Transverse colon (tissue), 4 donors: ENCODE measurements at regions not wholly inside any gene's neighbourhood (a gene's known extent, or its start where the extent isn't known, plus 50 kb on each side); places are given as distances from the start of the nearest gene placed in this dataset.

Source experiments
- DNase-seq: peaks from one replicate; pipeline ENCODE4 v3.0.0-alpha.2; 2019
- H3K27ac ChIP-seq, 4 donors: fragments of 200-600 bp; sonication (generic); 2 replicates each; pipeline ENCODE4 v1.5.1; 2016 to 2018; ENCODE audit warnings: inconsistent platforms in 4 of 4
- H3K27me3 ChIP-seq: fragments of 200-600 bp; sonication (generic); 2 replicates; pipeline ENCODE4 v1.5.1; 2017; ENCODE audit warnings: inconsistent platforms
- H3K36me3 ChIP-seq, 4 donors: fragments of 200-600 bp; sonication (generic); 2 replicates each; pipeline ENCODE4 v1.5.1; 2017 to 2019; ENCODE audit warnings: inconsistent platforms in 4 of 4
- H3K4me1 ChIP-seq, 4 donors: fragments of 200-600 bp; sonication (generic); 2 replicates each; pipeline ENCODE4 v1.5.1; 2017 to 2020; ENCODE audit warnings: inconsistent platforms in 4 of 4
- H3K4me3 ChIP-seq, 4 donors: fragments of 200-600 bp; sonication (generic); 1 replicate in 1 of 4; 2 replicates in 3 of 4; pipeline versions ENCODE4 v1.5.1 to v1.6.1; 2017 to 2019; ENCODE audit warnings: inconsistent platforms in 4 of 4
- H3K9me3 ChIP-seq, 2 donors: fragments of 200-600 bp; sonication (generic); 2 replicates each; pipeline ENCODE4 v1.5.1; 2017 to 2019; ENCODE audit warnings: inconsistent platforms in 2 of 2
- CTCF ChIP-seq, 5 experiments: fragments of 200-600 bp in 3 of 5; fragments of 450-650 bp in 2 of 5; sonication (generic) in 3 of 5; IDR thresholded peaks; 1 replicate in 2 of 5; 2 replicates in 3 of 5; pipeline ENCODE4 v1.5.1; 2016 to 2017; ENCODE audit warnings: antibody characterized with exemption in 5 of 5, inconsistent platforms in 3 of 5, mild to moderate bottlenecking in 2 of 5, moderate library complexity in 1 of 5
- EP300 ChIP-seq: sonication (generic); formaldehyde crosslinking; IDR thresholded peaks from one replicate; pipeline ENCODE4 v1.6.1; 2017; ENCODE audit warnings: antibody characterized with exemption, low read depth
- POLR2A ChIP-seq: fragments of 450-650 bp; IDR thresholded peaks from one replicate; pipeline ENCODE4 v1.6.1; 2016; ENCODE audit warnings: antibody characterized with exemption, mild to moderate bottlenecking, moderate library complexity
- POLR2AphosphoS5 ChIP-seq, 3 donors: sonication (generic); formaldehyde crosslinking; IDR thresholded peaks; one replicate each; pipeline ENCODE4 v1.6.1; 2016; ENCODE audit warnings: antibody characterized with exemption in 3 of 3
- WGBS, 2 donors: methylation state at CpG; one replicate each; pipeline ENCODE4 v1.1.5; 2018; ENCODE audit warnings: low coverage in 1 of 2; 5-methylcytosine and 5-hydroxymethylcytosine counted together
- in situ Hi-C, 4 donors: fragments of 200-750 bp; cut with MboI; loops; one replicate each; pipeline versions ENCODE4 v1.15.0 to v1.15.1; 2017; ENCODE audit warnings: low sequenced_read_pairs in 3 of 4, low pct_ligation_motif_present in 1 of 4, low pct_unique_long_range_greater_than_20kb in 1 of 4
- intact Hi-C: fragments of 100-400 bp; cut with DNase I; formaldehyde crosslinking; loops from one replicate; pipeline ENCODE4 v1.15.1; 2023; ENCODE audit warnings: low total_unique reads

GRCh38 chr16:54677308-54677950 is 253.2 kb upstream of the IRX5 start:
- Histone ChIP-seq H3K27me3 (no peaks in the 10 kb centered on the region), H3K27ac (no peak overlapping the region), H3K4me1 (no peaks in the 10 kb centered on the region), H3K36me3 (no peaks in the 10 kb centered on the region), H3K9me3 (no peaks in the 10 kb centered on the region), H3K4me3 (no peak overlapping the region)
- intact Hi-C loops: no loop called here
- in situ Hi-C loops: no loop called here
- 67 to 84% methylated on average over 5 to 6 of the region's 6 CpGs for WGBS, 2 donors
- no peak for DNase-seq
- TF ChIP-seq POLR2AphosphoS5 (IDR thresholded peaks at IDR 0.05) (no peak), EP300 (no peak), CTCF (IDR thresholded peaks at IDR 0.05) (no peak), POLR2A (no peak)

- Histone ChIP-seq H3K4me3 (no peak overlapping the region), H3K27me3 (no peaks in the 10 kb centered on the region), H3K27ac (no peak overlapping the region), H3K9me3 (no peaks in the 10 kb centered on the region), H3K4me1 (no peaks in the 10 kb centered on the region), H3K36me3 (no peaks in the 10 kb centered on the region)
- TF ChIP-seq POLR2A: no peak
- no peak for TF ChIP-seq POLR2AphosphoS5 (IDR thresholded peaks at IDR 0.05)
- TF ChIP-seq CTCF (IDR thresholded peaks at IDR 0.05): no peak
- no peak for TF ChIP-seq EP300
- DNase-seq: no peak
- intact Hi-C loops (no loop called here), in situ Hi-C loops (no loop called here)
- 55 to 71% methylated on average over 1 of the region's 1 CpG for WGBS, 2 donors
These were observed 257.4 kb upstream of the IRX5 start for GRCh38 chr16:54673313-54673712.

- TF ChIP-seq EP300 (no peak), POLR2A (no peak), CTCF (IDR thresholded peaks at IDR 0.05) (no peak), POLR2AphosphoS5 (IDR thresholded peaks at IDR 0.05) (no peak)
- intact Hi-C loops: no loop called here
- H3K4me1 ChIP-seq: no peaks in the 10 kb centered on the region
- H3K36me3 ChIP-seq: no peaks in the 10 kb centered on the region
- DNase-seq: no peak
- in situ Hi-C loops: no loop called here
- 71 to 85% methylated on average over 1 of the region's 1 CpG for WGBS, 2 donors
- no peak overlapping the region for H3K27ac ChIP-seq
- H3K27me3 ChIP-seq: no peaks in the 10 kb centered on the region
- H3K4me3 ChIP-seq: no peak overlapping the region
- no peaks in the 10 kb centered on the region for H3K9me3 ChIP-seq
These were observed 258.2 kb upstream of the IRX5 start for GRCh38 chr16:54672500-54672899.

GRCh38 chr16:54657709-54658102 is 273.0 kb upstream of the IRX5 start:
- H3K27me3 ChIP-seq: peaks cover 18% of the 10 kb centered on the region
- intact Hi-C loops: no loop called here
- WGBS, 2 donors: 90 to 91% methylated on average over 2 of the region's 2 CpGs

More at GRCh38 chr16:54657709-54658102, 273.0 kb upstream of the IRX5 start:
- Histone ChIP-seq H3K4me1 (peaks cover 0 to 4% (median 0%) of the 10 kb centered on the region in 4 donors), H3K4me3 (no peak overlapping the region), H3K27ac (no peak overlapping the region), H3K9me3 (no peaks in the 10 kb centered on the region), H3K36me3 (no peaks in the 10 kb centered on the region)
- in situ Hi-C loops: no loop called here
- no peak for TF ChIP-seq POLR2AphosphoS5 (IDR thresholded peaks at IDR 0.05)
- no peak for TF ChIP-seq POLR2A
- no peak for TF ChIP-seq EP300
- TF ChIP-seq CTCF (IDR thresholded peaks at IDR 0.05): no peak
- DNase-seq: no peak
